ENCODE measurements at regions not wholly inside any gene's neighbourhood (a gene's known extent, or its start where the extent isn't known, plus 50 kb on each side); places are given as distances from the start of the nearest gene placed in this dataset.

GRCh38 chr5:3181671-3182070 lies 414.0 kb upstream of the IRX1 start:
- Histone ChIP-seq H3K27me3 (ENCODE audit: control insufficient read depth, insufficient read depth, low read length) (peaks cover 7% of the 10 kb centered on the region; the same call in 1 of the 2 replicates), H3K4me3 (ENCODE audit: low read depth in 2 of 2, low read length in 2 of 2) (no peak overlapping the region), H3K4me1 (ENCODE audit: control insufficient read depth, insufficient read depth, low read length) (no peaks in the 10 kb centered on the region), H3K9me3 (ENCODE audit: control insufficient read depth, insufficient read depth, low read depth, low read length) (no peaks in the 10 kb centered on the region), H3K36me3 (ENCODE audit: control insufficient read depth, insufficient read depth, low read length) (no peaks in the 10 kb centered on the region), H3K27ac (ENCODE audit: low read length) (no peak overlapping the region)
- in situ Hi-C loops (cut with HindIII; ENCODE audit: low pct_unique_long_range_greater_than_20kb, low sequenced_read_pairs) (no loop called here), intact Hi-C loops (cut with micrococcal nuclease; ENCODE audit: unreplicated experiment) (no loop called here)
- DNase-seq (ENCODE audit: low read depth, low spot score) (no peak), ATAC-seq (no peak)
- TF ChIP-seq REST (IDR thresholded peaks at IDR 0.05; ENCODE audit: insufficient read depth in 1 of 2, low read depth in 2 of 2, low read length in 1 of 2), result no peak
- no peak for TF ChIP-seq POLR2AphosphoS5 (IDR thresholded peaks at IDR 0.05; ENCODE audit: low read depth, low read length)
- no peak for TF ChIP-seq SIN3A (IDR thresholded peaks at IDR 0.05; ENCODE audit: borderline replicate concordance, insufficient read depth, low read depth, low read length)
- no peak for TF ChIP-seq TCF7L2 (IDR thresholded peaks at IDR 0.05; ENCODE audit: low read depth, low read length)
- ChIA-PET POLR2A (no interaction called here), CTCF (no interaction called here)
- BruUV-seq (replicated peaks), result no TSS peak

DNA sequence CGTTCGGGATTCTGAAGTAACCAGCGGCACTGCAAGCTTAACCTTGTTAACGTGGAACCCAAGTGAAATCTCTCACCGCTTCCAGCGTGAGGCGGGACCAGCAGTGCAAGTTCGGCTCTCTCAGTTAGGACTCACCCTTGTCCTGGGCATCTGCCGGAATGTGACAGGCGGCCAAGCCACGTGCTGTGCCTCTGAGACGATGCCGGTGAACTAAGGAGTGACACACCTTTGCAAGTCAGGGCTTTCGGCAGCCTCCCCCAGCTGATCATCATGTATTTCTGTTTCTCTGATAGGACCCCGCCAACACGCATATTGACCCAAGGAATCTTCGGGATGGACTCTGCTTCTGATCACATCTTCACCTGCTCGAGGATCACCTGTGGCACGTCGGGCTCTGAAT lies 415.0 kb upstream of the IRX1 start:
- POLR2A ChIA-PET, result no interaction called here
- H3K36me3 ChIP-seq (ENCODE audit: control insufficient read depth, insufficient read depth, low read length), result no peaks in the 10 kb centered on the region
- ATAC-seq (no peak), DNase-seq (ENCODE audit: low read depth, low spot score) (no peak)
- intact Hi-C loops (cut with micrococcal nuclease; ENCODE audit: unreplicated experiment), result no loop called here
- no peak overlapping the region for H3K4me3 ChIP-seq (ENCODE audit: low read depth in 2 of 2, low read length in 2 of 2)
- H3K4me1 ChIP-seq (ENCODE audit: control insufficient read depth, insufficient read depth, low read length), result no peaks in the 10 kb centered on the region
- in situ Hi-C loops (cut with HindIII; ENCODE audit: low pct_unique_long_range_greater_than_20kb, low sequenced_read_pairs), result no loop called here
- no TSS peak for BruUV-seq (replicated peaks)
- CTCF ChIA-PET, result no interaction called here
- H3K9me3 ChIP-seq (ENCODE audit: control insufficient read depth, insufficient read depth, low read depth, low read length), result no peaks in the 10 kb centered on the region
- H3K27ac ChIP-seq (ENCODE audit: low read length), result no peak overlapping the region
- peaks cover 7% of the 10 kb centered on the region; the same call in 1 of the 2 replicates for H3K27me3 ChIP-seq (ENCODE audit: control insufficient read depth, insufficient read depth, low read length)
- no peak for TF ChIP-seq TCF7L2 (IDR thresholded peaks at IDR 0.05; ENCODE audit: low read depth, low read length)
- no peak for TF ChIP-seq SIN3A (IDR thresholded peaks at IDR 0.05; ENCODE audit: borderline replicate concordance, insufficient read depth, low read depth, low read length)
- no peak for TF ChIP-seq POLR2AphosphoS5 (IDR thresholded peaks at IDR 0.05; ENCODE audit: low read depth, low read length)
- no peak for TF ChIP-seq CTCF (IDR thresholded peaks at IDR 0.05)
- no peak for TF ChIP-seq REST (IDR thresholded peaks at IDR 0.05; ENCODE audit: insufficient read depth in 1 of 2, low read depth in 2 of 2, low read length in 1 of 2)

Data from Panc1 (cell line).